HG03432 (cell line): ENCODE measurements at regions not wholly inside any gene's neighbourhood (a gene's known extent, or its start where the extent isn't known, plus 50 kb on each side); places are given as distances from the start of the nearest gene placed in this dataset.

Experiments
- ATAC-seq: cut with Tn5 transposase; IDR thresholded peaks from one replicate; pipeline ENCODE4 v1.9.1; 2021; ENCODE audit warnings: mild to moderate bottlenecking, moderate library complexity; ENCODE audit not compliant: unreplicated experiment

GRCh38 chr1:201742955-201743805 lies 85.8 kb upstream of the IPO9 start:
- no peak for ATAC-seq

- ATAC-seq: no peak
These were observed 83.9 kb upstream of the IPO9 start for GRCh38 chr1:201745023-201745422.

GRCh38 chr1:201746156-201746555 lies 82.8 kb upstream of the IPO9 start:
- no peak for ATAC-seq

- ATAC-seq: no peak
These were observed 81.7 kb upstream of the IPO9 start for GRCh38 chr1:201747261-201747660.

- no peak for ATAC-seq
These were observed 80.6 kb upstream of the IPO9 start for GRCh38 chr1:201748335-201748734.

- ATAC-seq: no peak
These were observed 79.8 kb upstream of the IPO9 start for GRCh38 chr1:201749059-201749690.

- no peak for ATAC-seq
These were observed 78.8 kb upstream of the IPO9 start for GRCh38 chr1:201750120-201750519.

- ATAC-seq: no peak
These were observed 78.0 kb upstream of the IPO9 start for GRCh38 chr1:201750934-201751333.

- no peak for ATAC-seq
These were observed 77.1 kb upstream of the IPO9 start for GRCh38 chr1:201751872-201752271.

- ATAC-seq: no peak
These were observed 76.6 kb upstream of the IPO9 start for GRCh38 chr1:201752333-201752732.

GRCh38 chr1:201753492-201753891 lies 75.5 kb upstream of the IPO9 start:
- no peak for ATAC-seq

- ATAC-seq: no peak
These were observed 74.6 kb upstream of the IPO9 start for GRCh38 chr1:201754353-201754752.

GRCh38 chr1:201755200-201755599 lies 73.8 kb upstream of the IPO9 start:
- no peak for ATAC-seq

- no peak for ATAC-seq
These were observed 72.6 kb upstream of the IPO9 start for GRCh38 chr1:201756406-201756805.

GRCh38 chr1:201758499-201759050 lies 70.4 kb upstream of the IPO9 start:
- no peak for ATAC-seq

- no peak for ATAC-seq
These were observed 69.7 kb upstream of the IPO9 start for GRCh38 chr1:201759194-201759815.

- no peak for ATAC-seq
These were observed 68.4 kb upstream of the IPO9 start for GRCh38 chr1:201760516-201760915.

- ATAC-seq: no peak
These were observed 67.8 kb upstream of the IPO9 start for GRCh38 chr1:201761178-201761577.

- no peak for ATAC-seq
These were observed 67.1 kb upstream of the IPO9 start for GRCh38 chr1:201761871-201762270.

GRCh38 chr1:201762381-201762780 lies 66.6 kb upstream of the IPO9 start:
- ATAC-seq: no peak

GRCh38 chr1:201763455-201764140 lies 65.4 kb upstream of the IPO9 start:
- no peak for ATAC-seq
